Stimulated activated CD8-positive, alpha-beta memory T cell treated with anti-CD3 and anti-CD28 coated beads, Interleukin-2, amount 100 ng/mL, for 48 hours (primary cell): ENCODE measurements at regions not wholly inside any gene's neighbourhood (a gene's known extent, or its start where the extent isn't known, plus 50 kb on each side); places are given as distances from the start of the nearest gene placed in this dataset.
"Not testable (repeated sequence)": the region's sequence is repeated elsewhere in the genome, so short reads cannot be mapped to it uniquely, and the experiment has no call there.

Experiments
- DNase-seq, 2 donors: peaks; one replicate each; pipeline ENCODE4 v3.0.0-alpha.2; 2020; ENCODE audit warnings: low read depth in 2 of 2

GRCh38 chr15:84152381-84152979 is 83.1 kb upstream of the GOLGA6L4 start:
- DNase-seq: not testable (repeated sequence)

- DNase-seq: not testable (repeated sequence)
Measured at GRCh38 chr15:84153655-84154140, 81.9 kb upstream of the GOLGA6L4 start.

DNA sequence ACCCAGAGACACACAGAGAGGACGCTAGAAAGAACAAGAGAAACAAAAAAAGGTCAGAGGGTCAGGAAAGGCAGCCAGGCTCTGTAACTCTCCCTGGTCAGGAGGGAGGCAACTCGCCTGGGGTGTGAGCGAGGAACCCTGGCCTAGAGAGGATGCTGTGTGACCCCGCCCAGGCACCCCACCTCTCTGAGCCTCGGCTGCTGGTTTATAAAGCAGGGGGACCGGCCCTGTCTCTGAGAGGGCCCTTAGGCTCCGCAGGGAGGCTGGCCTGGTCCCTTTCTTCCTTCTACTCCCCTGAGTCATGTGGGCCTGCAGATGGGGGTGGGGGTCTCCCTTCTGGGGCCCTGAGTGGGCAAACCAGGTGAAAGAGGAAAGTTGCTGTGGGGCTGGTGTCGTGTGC is 81.3 kb upstream of the GOLGA6L4 start:
- DNase-seq: not testable (repeated sequence)

GRCh38 chr15:84154787-84155186 is 80.8 kb upstream of the GOLGA6L4 start:
- DNase-seq: not testable (repeated sequence)

GRCh38 chr15:84155792-84156587 is 79.6 kb upstream of the GOLGA6L4 start:
- not testable (repeated sequence) for DNase-seq

DNA sequence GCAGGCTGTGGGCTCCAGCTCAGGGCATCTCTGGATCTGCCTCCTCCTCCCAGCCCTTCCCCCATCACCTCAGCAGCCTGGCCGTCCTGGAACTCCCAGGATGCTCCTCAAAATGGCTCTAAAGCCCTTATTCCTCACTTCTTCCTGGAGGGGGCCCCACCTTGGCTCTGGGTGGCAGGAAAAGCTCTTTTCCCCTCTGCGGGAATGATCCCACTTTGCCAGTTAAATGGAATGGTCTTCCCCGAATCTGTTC is 79.1 kb upstream of the GOLGA6L4 start:
- DNase-seq: not testable (repeated sequence)

GRCh38 chr15:84157056-84157632 is 78.4 kb upstream of the GOLGA6L4 start:
- DNase-seq: not testable (repeated sequence)

GRCh38 chr15:84157857-84158256 is 77.7 kb upstream of the GOLGA6L4 start:
- not testable (repeated sequence) for DNase-seq

- not testable (repeated sequence) for DNase-seq
Measured at GRCh38 chr15:84159346-84160269, 76.0 kb upstream of the GOLGA6L4 start.

DNA sequence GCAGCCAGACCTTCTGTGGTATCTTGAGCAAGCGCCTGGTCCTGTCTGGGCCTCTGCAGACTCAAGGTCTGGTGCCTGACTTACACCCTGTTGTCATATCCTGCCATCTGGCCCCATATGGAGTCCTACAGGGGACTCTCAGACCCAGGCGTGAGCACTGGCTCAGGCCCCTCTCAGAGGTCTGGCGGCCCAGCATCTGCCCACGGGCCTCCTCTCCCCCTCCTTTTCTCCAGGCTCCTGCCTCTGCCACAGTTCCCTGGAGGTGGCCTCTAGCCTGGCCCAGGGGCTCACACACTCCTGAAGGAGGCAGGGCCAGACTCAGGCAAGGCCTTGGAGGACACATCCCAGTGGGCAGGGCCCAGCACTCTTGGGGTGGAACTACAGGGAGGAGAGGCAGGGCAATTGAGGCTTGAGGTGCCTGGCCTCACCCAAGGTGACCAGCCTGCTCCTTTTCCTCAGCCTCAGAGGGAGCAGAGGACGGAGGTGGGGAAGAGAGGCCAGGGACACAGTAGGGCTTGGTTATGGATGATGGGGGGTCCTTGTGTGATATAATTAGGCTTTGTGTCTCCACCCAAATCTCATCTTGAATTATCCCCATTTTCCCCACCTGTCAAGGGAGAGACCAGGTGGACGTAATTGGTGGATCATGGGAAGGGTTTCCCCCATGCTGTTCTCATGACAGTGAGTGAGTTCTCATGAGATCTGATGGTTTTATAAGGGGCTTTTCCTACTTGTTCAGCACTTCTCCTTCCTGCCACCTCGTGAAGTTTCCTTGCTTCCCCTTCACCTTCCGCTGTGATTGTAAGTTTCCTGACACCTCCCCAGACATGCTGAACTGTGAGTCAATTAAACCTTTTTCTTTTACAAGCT is 70.9 kb upstream of the GOLGA6L4 start:
- DNase-seq: not testable (repeated sequence)

DNA sequence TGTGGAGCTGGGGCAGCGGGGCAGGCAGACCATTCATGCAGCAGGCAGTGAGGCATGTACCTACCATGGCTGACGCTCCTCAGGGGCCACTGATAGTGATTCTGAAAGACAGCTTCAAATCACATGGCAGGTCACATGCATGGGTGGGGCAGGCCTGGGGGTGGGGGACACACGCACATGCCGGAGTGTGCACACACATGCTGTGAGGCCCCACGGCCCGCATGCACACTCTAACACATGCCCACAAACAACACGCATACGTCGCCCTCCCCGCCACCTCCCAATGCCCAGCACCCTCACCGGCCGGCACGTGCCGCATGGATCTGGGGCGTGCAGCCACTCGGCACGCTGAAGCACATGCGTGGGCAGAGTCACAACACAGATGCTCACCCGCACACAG is 65.5 kb upstream of the GOLGA6L4 start:
- not testable (repeated sequence) for DNase-seq

DNA sequence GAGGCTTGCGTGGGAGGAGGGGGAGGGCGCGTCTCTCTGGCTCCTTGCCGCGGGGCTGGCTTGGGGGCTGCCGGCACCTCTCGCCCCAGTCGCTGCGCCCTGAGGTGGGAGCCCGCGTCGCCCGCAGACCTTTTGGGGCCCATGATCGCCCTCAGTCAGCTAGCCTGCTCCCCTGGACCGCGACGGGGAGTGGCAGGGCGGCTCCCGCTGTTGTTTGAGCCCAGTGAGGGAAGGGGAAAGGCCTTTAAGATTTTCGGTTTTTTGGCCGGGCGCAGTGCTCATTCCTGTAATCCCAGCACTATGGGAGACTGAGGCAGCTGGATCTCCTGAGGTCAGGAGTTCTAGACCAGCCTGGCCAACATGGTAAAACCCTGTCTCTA is 62.4 kb upstream of the GOLGA6L4 start:
- DNase-seq: peak in 1 of 2 donors; percentile 8
